COLO668 (cell line): ENCODE measurements at regions not wholly inside any gene's neighbourhood (a gene's known extent, or its start where the extent isn't known, plus 50 kb on each side); places are given as distances from the start of the nearest gene placed in this dataset.
"Not testable (repeated sequence)": the region's sequence is repeated elsewhere in the genome, so short reads cannot be mapped to it uniquely, and the experiment has no call there.

Experiments
- DNase-seq: peaks from one replicate; lab custom pipeline; 2025; ENCODE audit not compliant: unreplicated experiment; lab: John Stamatoyannopoulos, UW

- no peak for DNase-seq
Measured at GRCh38 chr5:110812639-110813038, 73.8 kb downstream of the SLC25A46 start.

DNA sequence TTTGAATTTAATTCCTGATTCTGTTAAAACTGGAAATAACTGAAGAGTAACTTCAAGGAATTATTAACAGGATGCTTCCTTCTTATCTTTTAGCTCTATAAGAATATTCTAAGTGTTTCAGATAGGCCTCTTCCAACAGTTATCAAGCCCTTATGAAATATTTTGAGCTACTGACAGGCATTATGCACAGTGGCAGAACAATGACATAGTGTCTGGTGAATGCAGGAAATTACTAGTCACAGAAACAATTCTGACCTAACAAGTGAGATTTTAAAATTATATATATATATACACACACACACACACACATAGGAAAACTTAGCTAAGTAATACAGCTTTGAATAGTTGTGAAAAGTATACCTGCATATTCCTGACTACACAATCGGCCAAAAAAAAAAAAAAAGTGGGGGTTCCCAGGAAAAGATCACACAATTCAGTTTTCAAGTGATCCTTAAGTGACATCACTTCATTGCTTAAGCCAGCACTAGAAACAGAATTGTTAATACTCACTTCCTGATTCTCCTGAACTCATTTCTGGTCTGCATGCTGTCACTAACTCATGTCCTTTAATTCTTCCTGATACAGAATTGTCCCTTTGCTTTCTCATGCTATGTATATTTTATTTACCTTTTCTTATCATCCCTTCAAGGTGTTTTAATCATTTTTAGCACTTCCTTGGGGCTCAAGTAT lies 77.3 kb downstream of the SLC25A46 start:
- no peak for DNase-seq

DNA sequence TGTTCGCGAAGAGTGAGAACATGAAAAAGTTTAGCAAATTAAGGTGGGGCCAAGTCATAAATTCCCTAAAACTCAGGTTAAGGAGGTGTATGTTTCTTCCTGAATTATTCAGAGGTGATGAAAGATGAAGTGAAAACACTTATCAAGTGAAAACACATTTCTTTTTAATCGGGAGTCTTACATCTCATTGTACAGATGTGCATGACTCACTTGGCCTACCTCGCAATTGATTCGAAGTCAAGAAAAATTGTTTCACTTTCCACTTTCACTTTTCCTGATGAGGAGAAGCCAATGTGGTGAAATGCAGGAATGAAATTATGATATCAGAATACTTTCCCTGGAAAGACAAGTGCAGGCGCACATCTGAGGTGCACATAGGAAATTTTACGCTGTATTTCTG lies 78.7 kb downstream of the SLC25A46 start:
- no peak for DNase-seq

DNA sequence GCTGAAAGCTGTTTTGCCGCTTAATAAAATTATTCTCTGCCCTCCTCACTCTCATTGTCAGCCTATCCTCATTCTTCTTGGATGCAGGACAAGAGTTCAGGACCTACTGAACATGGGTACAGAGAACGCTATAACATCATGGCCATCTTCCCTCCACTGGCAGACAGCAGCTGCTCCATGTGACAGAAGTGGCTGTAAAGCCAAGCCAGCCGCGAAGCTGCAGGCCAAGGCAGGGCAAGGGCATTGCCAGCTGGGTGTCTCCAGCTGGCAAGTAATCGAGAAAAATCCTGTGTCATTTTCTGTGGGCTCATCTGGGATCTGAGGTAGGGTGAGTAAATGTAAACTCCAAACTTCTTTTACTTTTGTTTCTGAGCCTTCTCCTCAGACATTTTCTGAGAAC lies 84.8 kb downstream of the SLC25A46 start:
- DNase-seq: no peak

DNA sequence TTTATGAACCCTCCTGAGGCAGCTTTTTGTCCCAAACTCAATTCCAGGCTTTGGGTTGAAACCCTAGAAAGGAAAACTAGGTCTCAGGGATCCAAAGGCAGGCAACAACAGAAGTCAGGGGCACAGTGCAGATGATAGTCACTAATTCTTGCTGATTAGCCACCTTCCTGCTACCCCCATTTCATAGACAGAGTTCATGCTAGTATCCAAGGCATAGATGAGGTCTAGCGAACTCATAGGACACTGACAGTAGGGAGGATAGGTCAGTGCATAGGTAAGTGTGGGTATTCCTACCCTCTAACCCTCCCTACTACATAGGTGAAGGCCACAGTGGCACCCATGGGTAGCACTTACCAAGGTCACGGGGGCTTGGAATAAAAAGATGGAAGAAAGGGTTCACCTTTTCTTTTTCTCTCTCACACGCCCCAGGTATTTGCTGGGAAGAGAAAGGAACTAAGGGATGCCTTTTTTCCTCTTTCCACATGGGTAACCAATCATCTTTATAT lies 86.2 kb downstream of the SLC25A46 start:
- DNase-seq: no peak

- no peak for DNase-seq
Measured at GRCh38 chr5:110832683-110833082, 93.9 kb downstream of the SLC25A46 start.

DNA sequence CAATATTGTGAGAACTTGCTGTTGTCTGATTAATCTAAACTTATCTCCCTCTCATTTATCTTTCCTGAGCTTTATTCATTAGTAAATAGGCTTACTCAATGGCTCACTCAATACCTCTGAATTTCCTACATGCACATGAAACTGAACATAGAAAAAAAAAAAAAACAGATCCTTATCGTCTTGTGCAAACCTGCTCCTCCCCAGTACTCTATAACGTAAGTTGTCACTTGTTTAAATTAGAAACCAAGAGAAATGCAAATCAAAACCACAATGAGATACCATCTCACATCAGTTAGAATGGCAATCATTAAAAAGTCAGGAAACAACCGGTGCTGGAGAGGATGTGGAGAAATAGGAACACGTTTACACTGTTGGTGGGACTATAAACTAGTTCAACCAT lies 96.1 kb downstream of the SLC25A46 start:
- DNase-seq: not testable (repeated sequence)

- DNase-seq: no peak
Measured at GRCh38 chr5:110836851-110837250, 98.0 kb downstream of the SLC25A46 start.

DNA sequence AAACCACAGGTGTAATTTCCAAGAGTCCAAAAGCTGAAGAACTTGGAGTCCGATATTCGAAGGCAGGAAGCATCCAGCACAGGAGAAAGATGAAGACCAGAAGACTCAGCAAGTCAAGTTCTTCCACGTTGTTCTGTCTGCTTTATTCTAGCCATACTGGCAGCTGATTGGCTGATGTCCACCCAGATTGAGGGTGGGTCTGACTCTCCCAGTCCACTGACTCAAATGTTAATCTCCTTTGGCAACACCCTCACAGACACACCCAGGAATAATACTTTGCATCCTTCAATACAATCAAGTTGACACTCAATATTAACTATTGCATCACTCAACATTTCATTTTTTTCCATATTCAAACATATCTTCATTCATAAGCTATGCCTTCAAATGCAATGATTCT lies 99.5 kb downstream of the SLC25A46 start:
- DNase-seq: not testable (repeated sequence)

DNA sequence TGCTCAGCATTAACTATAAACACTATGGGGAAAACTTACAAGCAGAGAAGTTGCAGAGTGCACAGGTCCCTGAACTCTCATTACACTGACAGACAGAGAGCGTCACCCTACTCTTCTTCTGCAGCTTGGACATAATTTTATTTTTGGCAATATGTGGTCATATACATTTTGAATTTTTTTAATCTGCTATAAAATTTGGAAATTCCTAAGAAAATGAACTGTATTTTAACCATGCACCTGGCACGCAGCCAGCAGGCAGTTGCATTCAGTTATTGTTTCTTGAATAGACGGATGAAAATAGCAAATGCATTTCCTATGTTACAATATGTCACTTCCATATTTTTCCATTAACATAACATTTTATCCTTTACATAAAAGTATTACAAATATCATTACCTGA lies 100.2 kb downstream of the SLC25A46 start:
- DNase-seq: no peak

DNA sequence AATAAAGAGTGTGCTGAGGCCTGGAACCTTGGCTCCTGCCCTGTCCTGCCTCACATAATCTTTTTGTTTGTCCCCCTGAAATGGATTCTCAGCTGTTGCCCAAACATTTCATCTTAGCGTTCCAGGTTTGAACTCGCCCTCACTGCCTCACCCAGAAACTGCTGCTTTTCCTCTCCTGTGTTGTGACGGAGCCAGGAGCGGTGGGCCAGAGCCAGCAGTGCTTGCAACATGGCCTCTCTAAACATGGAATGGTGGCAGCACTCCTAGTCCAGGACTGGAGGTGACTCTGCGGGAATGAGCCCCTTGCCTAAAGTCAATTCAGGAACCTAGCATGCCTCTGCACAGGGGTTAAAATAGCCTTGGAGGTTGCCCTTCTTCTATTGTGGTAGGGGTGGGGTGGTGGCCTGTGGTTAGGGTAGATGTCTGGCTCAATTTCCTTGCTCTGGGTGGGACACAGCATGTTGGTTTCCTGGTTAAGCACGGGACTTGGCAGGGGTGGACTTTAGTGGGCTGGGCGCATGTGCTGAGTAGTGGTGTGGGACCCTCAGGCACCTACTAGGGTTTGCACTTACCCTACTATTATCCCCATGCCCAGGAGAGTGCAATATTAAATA lies 101.6 kb downstream of the SLC25A46 start:
- DNase-seq: no peak

- no peak for DNase-seq
Measured at GRCh38 chr5:110841137-110841536, 102.3 kb downstream of the SLC25A46 start.

- no peak for DNase-seq
Measured at GRCh38 chr5:110842948-110843347, 104.1 kb downstream of the SLC25A46 start.

DNA sequence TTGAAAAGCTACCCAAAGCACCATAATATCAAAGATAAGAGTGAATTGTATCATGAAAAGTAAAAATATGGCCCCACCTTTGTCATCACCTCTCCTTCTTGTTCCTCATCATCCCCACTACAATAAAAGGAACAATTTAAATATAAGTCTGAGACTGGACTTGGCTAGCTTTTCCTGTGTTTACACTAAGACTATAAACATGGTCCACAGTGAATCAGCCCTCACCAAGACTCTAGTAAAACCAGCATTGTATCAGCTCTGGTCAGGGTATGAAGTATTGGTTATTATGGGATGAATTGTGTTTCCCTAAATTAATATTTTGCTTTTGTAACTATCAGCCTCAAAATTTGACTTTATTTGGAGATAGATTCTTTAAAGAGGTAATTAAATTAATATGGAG lies 105.4 kb downstream of the SLC25A46 start:
- no peak for DNase-seq

- no peak for DNase-seq
Measured at GRCh38 chr5:110846398-110847001, 107.7 kb downstream of the SLC25A46 start.

GRCh38 chr5:110851357-110851756 lies 112.5 kb downstream of the SLC25A46 start:
- DNase-seq: no peak

- DNase-seq: no peak
Measured at GRCh38 chr5:110852053-110852452, 113.2 kb downstream of the SLC25A46 start.

DNA sequence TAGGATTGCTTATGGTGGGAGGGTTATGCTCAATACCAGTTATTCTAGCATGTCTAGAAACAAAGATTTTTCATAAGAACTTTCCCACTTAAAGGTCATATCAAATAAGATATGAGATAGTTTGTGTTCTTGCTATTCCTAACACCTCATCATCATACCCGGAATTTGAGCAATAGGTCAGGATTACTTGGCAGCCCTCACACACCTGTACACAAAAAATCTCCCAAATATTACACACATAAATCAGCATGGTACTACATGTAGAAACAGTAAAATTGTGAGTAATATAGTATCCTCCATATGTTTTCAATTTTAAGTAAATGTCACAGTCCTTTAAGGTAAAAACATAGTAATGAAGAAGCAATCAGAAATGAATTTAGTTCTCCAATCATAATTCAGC lies 113.7 kb downstream of the SLC25A46 start:
- DNase-seq: no peak

- DNase-seq: no peak
Measured at GRCh38 chr5:110853267-110853666, 114.5 kb downstream of the SLC25A46 start.

DNA sequence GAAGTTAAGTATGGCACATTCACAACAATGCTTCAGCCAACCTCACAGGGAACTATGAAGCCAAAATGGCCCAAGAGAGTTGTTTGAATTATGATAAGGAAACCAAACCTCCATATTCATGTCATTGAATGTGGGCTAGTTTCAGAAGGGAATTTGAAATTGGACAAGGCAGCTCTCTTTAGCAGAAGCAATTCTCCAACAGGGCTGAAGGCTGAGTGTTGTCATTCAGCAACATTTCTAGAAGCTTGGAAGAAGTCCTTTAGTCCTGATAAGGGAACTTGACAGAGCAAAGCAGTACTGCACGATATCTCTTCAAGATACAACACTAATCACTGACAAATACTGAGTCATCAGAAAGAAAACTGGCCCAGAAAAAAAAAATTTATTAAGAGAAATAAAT lies 115.4 kb downstream of the SLC25A46 start:
- DNase-seq: no peak

- DNase-seq: no peak
Measured at GRCh38 chr5:110855961-110856360, 117.2 kb downstream of the SLC25A46 start.

DNA sequence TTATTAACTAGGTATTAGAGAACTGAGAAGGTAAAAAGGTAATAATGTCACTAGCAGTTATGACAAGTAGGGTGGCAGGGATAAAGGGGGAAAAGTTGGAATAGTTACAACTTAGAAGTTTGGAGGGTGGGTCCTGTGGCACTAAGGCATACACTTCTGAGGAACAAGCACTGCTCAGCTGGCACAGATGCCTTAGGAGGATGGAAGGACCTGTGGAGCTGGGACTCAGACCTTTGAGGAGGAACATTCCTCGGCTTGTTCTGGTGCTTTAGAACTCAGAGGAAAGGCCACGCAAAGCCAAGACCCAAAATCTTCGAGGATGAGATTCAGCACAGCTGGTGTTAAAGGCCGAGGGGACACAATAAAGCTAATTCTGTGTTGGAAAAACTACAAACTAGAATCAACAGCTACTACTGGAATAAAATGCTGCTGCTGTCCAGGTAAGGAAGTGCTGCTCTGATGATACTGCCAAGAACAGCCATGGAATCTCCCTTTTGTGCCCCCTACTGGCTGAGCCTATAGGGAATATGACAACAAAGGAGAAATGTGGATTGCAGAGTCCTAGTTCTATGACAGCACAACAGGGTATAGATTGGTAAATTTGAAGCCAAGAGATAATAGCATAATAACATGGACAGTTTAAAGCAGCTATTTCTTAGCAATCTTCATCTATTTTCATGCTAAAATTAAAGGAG lies 126.7 kb downstream of the SLC25A46 start:
- DNase-seq: no peak
